GM12878 (cell line): ENCODE measurements at regions not wholly inside any gene's neighbourhood (a gene's known extent, or its start where the extent isn't known, plus 50 kb on each side); places are given as distances from the start of the nearest gene placed in this dataset.

Source experiments
- CREB1 ChIP-seq: IDR thresholded peaks from 2 replicates; pipeline ENCODE4 v1.6.1; 2012; ENCODE audit warnings: low read depth, mild to moderate bottlenecking, inconsistent platforms
- FOXM1 ChIP-seq: IDR thresholded peaks from 2 replicates; pipeline ENCODE4 v1.6.1; 2012; ENCODE audit warnings: low read depth, mild to moderate bottlenecking, inconsistent platforms, low read length, moderate library complexity
- MLLT1 ChIP-seq: fragments of 450-650 bp; IDR thresholded peaks from 2 replicates; pipeline ENCODE4 v1.6.1; 2016; ENCODE audit warnings: mild to moderate bottlenecking
- POLR2A ChIP-seq: IDR thresholded peaks from 2 replicates; pipeline ENCODE4 v1.6.1; 2011; ENCODE audit warnings: low read depth, mild to moderate bottlenecking, low read length
- USF2 ChIP-seq: IDR thresholded peaks from 2 replicates; pipeline ENCODE4 v1.6.1; 2011; ENCODE audit warnings: low read depth, low read length, improper control_type of control experiment, borderline replicate concordance

GRCh38 chr1:239856924-239857323 lies 234.8 kb upstream of the FMN2 start:
- TF ChIP-seq USF2 (no peak), MLLT1 (no peak), CREB1 (no peak), POLR2A (no peak), FOXM1 (no peak)
